BJ (cell line): ENCODE measurements at regions not wholly inside any gene's neighbourhood (a gene's known extent, or its start where the extent isn't known, plus 50 kb on each side); places are given as distances from the start of the nearest gene placed in this dataset.

Experiments
- CTCF ChIA-PET: fragments of 350-600 bp; formaldehyde crosslinking; extraction: SDS; loops from one replicate; lab custom pipeline; 2021; ENCODE audit warnings: antibody characterized with exemption, inconsistent platforms; lab: Yijun Ruan, JAX
- POLR2A ChIA-PET: fragments of 300-600 bp; sonication (Branson Sonifier 250); formaldehyde crosslinking; extraction: SDS; loops from one replicate; lab custom pipeline; 2021; ENCODE audit warnings: antibody characterized with exemption; lab: Charles Lee
- DNase-seq: peaks from one replicate; pipeline ENCODE4 v3.0.0-alpha.2; 2011; ENCODE audit warnings: low read depth
- H3K27me3 ChIP-seq: 2 replicates; pipeline ENCODE4 v1.6.0; 2011; ENCODE audit warnings: low read length; ENCODE audit not compliant: control insufficient read depth, insufficient read depth
- H3K36me3 ChIP-seq: 2 replicates; pipeline ENCODE4 v1.5.1; 2011; ENCODE audit warnings: low read length; ENCODE audit not compliant: control insufficient read depth, insufficient read depth
- H3K4me3 ChIP-seq: 2 replicates; pipeline ENCODE4 v1.5.1; 2011; ENCODE audit warnings: low read depth, mild to moderate bottlenecking, control low read depth, low read length
- CTCF ChIP-seq: IDR thresholded peaks from 2 replicates; pipeline ENCODE4 v1.5.1; 2011; ENCODE audit warnings: low read depth, mild to moderate bottlenecking, control low read depth, inconsistent platforms, low read length, moderate library complexity; ENCODE audit not compliant: insufficient read depth

- TF ChIP-seq CTCF: no peak
- Histone ChIP-seq H3K36me3 (no peaks in the 10 kb centered on the region), H3K4me3 (no peak overlapping the region), H3K27me3 (no peaks in the 10 kb centered on the region)
- ChIA-PET POLR2A (no interaction called here), CTCF (no interaction called here)
- DNase-seq: no peak
Measured at GRCh38 chr15:97881346-97881965, 79.0 kb upstream of the ARRDC4 start.

GRCh38 chr15:97884513-97885131, 75.9 kb upstream of the ARRDC4 start:
- Histone ChIP-seq H3K4me3 (no peak overlapping the region), H3K27me3 (no peaks in the 10 kb centered on the region), H3K36me3 (no peaks in the 10 kb centered on the region)
- ChIA-PET CTCF (no interaction called here), POLR2A (no interaction called here)
- no peak for TF ChIP-seq CTCF
- no peak for DNase-seq

- CTCF ChIA-PET: no interaction called here
- no peak for TF ChIP-seq CTCF
- no peaks in the 10 kb centered on the region for H3K36me3 ChIP-seq
- no peaks in the 10 kb centered on the region for H3K27me3 ChIP-seq
- H3K4me3 ChIP-seq: no peak overlapping the region
- POLR2A ChIA-PET: no interaction called here
- DNase-seq: no peak
Measured at GRCh38 chr15:97890307-97890706, 70.2 kb upstream of the ARRDC4 start.

GRCh38 chr15:97892167-97892938, 68.2 kb upstream of the ARRDC4 start:
- TF ChIP-seq CTCF: no peak
- ChIA-PET POLR2A (interaction anchor here (0.6 kb wide), 1 partner anchor 10 kb away, joined by 3 read pairs; no protein-coding TSS in a partner anchor), CTCF (interaction anchor here (0.7 to 2.0 kb wide), 6 partner anchors 10 to 286 kb away, joined by 3 to 11 read pairs (median 3); no protein-coding TSS in a partner anchor)
- H3K4me3 ChIP-seq: no peak overlapping the region
- no peak for DNase-seq
- H3K27me3 ChIP-seq: no peaks in the 10 kb centered on the region
- H3K36me3 ChIP-seq: no peaks in the 10 kb centered on the region

- DNase-seq: no peak
- TF ChIP-seq CTCF: no peak
- POLR2A ChIA-PET: no interaction called here
- CTCF ChIA-PET: no interaction called here
- H3K4me3 ChIP-seq: no peak overlapping the region
- H3K27me3 ChIP-seq: no peaks in the 10 kb centered on the region
- no peaks in the 10 kb centered on the region for H3K36me3 ChIP-seq
Measured at GRCh38 chr15:97893967-97894366, 66.5 kb upstream of the ARRDC4 start.
